Activated CD4-positive, alpha-beta memory T cell treated with anti-CD3 and anti-CD28 coated beads, Interleukin-2, amount 10 ng/mL, durations not matched to agents 7 days and 5 days (primary cell): ENCODE measurements at regions not wholly inside any gene's neighbourhood (a gene's known extent, or its start where the extent isn't known, plus 50 kb on each side); places are given as distances from the start of the nearest gene placed in this dataset.

Experiments used
- CTCF ChIA-PET: fragments of 350-600 bp; sonication (Branson Sonifier 250); formaldehyde crosslinking; loops from one replicate; lab custom pipeline; 2021; ENCODE audit warnings: antibody characterized with exemption, inconsistent platforms; lab: Charles Lee
- POLR2A ChIA-PET: fragments of 350-600 bp; sonication (Branson Sonifier 250); formaldehyde crosslinking; loops from one replicate; lab custom pipeline; 2021; ENCODE audit warnings: antibody characterized with exemption; lab: Charles Lee
- DNase-seq: peaks from one replicate; pipeline ENCODE4 v3.0.0-alpha.2; 2020
- H3K27ac Mint-ChIP-seq: one replicate; pipeline ENCODE4 v1.8.0; 2021; ENCODE audit warnings: mild to moderate bottlenecking, mixed read lengths
- H3K27me3 Mint-ChIP-seq: one replicate; pipeline ENCODE4 v1.8.0; 2021; ENCODE audit warnings: mixed read lengths
- H3K36me3 Mint-ChIP-seq: one replicate; pipeline ENCODE4 v1.8.0; 2021; ENCODE audit warnings: low read depth, mixed read lengths
- H3K4me1 Mint-ChIP-seq: one replicate; pipeline ENCODE4 v1.8.0; 2021; ENCODE audit warnings: mixed read lengths
- H3K4me3 Mint-ChIP-seq: one replicate; pipeline ENCODE4 v1.8.0; 2021; ENCODE audit warnings: mild to moderate bottlenecking, mixed read lengths
- H3K9me3 Mint-ChIP-seq: one replicate; pipeline ENCODE4 v1.8.0; 2021; ENCODE audit warnings: mixed read lengths

DNA sequence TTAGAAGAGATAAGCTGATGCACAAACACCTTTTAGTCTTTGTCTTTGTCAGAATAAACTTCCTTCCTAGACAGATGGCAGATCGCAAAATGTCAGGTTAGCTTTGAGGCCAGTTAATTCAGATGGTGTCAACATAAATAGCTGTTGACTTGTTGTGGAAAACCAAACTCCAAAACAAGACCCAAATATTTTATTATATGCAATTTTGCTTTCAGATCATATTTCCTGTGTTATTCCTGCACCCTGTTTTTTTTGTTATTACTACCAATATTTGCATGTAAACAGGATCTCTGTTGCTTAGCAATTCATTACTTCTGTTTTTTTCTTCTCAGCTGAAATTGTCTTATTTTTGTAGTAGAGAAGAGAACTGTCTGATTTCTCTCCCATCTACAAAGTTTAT lies 316.0 kb downstream of the ETS1 start:
- DNase-seq = no peak
- ChIA-PET CTCF (no interaction called here), POLR2A (no interaction called here)
- Mint-ChIP-seq H3K27ac (no peak overlapping the region), H3K36me3 (peaks cover 4% of the 10 kb centered on the region), H3K4me3 (no peak overlapping the region), H3K4me1 (peaks cover 4% of the 10 kb centered on the region), H3K27me3 (peaks cover 2% of the 10 kb centered on the region), H3K9me3 (no peaks in the 10 kb centered on the region)

DNA sequence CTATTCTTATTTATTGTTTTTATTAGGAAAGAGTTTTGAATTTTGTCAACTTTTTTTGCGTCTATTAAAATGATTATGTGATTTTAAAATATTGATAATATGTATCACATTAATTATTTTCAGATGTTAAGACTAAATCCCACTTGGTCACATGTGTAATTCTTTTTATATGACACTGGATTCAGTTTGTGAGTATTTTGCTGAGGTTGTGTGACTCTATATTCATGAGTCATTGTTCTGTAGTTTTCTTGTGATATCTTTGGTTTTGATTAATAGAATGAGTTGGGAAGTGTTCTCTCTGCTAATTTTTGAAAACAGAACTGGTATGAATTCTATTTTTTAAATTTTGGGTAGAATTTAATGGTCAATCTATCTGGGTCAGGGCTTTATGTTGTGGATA lies 317.9 kb downstream of the ETS1 start:
- Mint-ChIP-seq H3K4me1 (peaks cover 4% of the 10 kb centered on the region), H3K27me3 (peaks cover 2% of the 10 kb centered on the region), H3K9me3 (no peaks in the 10 kb centered on the region), H3K27ac (no peak overlapping the region), H3K4me3 (no peak overlapping the region), H3K36me3 (no peaks in the 10 kb centered on the region)
- CTCF ChIA-PET = no interaction called here
- POLR2A ChIA-PET = no interaction called here
- DNase-seq = no peak

DNA sequence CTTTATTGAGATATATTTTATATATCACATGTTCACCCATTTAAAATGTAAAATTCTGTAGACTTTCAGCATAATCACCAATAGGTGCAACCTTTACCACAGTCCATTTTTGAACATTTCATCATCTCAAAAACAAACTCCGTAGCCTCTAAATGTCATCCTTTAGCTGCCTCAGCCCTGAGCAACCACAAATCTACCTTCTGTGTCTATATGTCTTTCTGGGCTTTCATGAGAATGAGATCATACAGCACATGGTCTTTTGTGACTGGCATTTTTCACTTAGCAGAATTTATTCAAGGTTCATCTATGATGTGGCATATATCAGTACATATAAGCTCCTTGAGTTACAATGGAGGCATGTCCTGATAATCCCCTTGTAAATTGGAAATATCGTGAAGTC lies 320.5 kb downstream of the ETS1 start:
- Mint-ChIP-seq H3K9me3 (no peaks in the 10 kb centered on the region), H3K4me1 (peaks cover 4% of the 10 kb centered on the region), H3K36me3 (no peaks in the 10 kb centered on the region), H3K27ac (no peak overlapping the region), H3K27me3 (peaks cover 11% of the 10 kb centered on the region), H3K4me3 (no peak overlapping the region)
- CTCF ChIA-PET = interaction anchor here (1.1 to 1.2 kb wide), 2 partner anchors 95 to 510 kb away, joined by 3 read pairs; no protein-coding TSS in a partner anchor
- POLR2A ChIA-PET = interaction anchor here (1.0 kb wide), 1 partner anchor 358 kb away, joined by 3 read pairs; no protein-coding TSS in a partner anchor
- no peak for DNase-seq

DNA sequence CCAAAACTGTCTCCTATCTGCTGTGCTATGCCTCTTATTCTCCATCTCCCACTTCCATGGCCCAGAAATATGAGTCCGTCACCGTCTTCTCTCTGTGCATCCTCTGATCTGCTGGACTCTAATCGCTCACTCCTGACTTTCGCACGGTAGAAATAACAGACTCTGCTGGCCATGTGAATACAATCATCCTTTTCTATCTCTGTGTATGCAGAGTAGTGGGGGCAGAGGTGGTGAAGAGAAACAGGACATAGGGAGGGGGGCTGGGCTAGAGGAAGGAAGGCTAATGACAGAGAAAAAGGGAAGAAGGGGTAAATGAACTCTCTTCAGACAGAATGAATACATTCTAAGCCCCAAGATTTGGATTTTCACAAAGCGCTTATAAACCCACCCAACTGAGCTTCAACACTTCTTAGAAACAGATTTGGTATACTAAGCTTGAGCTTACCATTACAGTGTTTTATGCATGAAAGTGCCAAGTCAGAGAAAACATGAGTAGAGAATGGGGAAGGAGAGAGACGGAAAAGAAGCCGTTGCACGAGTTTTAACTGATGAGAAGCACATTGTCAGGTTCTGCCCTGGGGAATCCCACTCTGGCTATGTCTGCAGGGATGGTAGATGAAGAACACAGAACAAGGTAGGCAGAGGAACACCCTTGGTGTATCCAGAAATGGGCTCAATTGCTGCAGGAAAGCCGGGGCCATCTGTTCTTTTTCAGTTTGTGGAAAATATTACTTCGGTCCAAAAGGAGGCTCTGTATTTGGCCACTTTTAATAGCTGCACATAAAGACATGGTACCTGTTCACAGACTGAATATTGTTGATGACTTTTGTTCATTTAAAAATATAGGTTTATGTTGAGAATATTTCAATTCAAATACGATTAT lies 324.7 kb downstream of the ETS1 start:
- Mint-ChIP-seq H3K27ac (no peak overlapping the region), H3K36me3 (no peaks in the 10 kb centered on the region), H3K27me3 (peaks cover 9% of the 10 kb centered on the region), H3K4me3 (no peak overlapping the region), H3K4me1 (no peaks in the 10 kb centered on the region), H3K9me3 (no peaks in the 10 kb centered on the region)
- DNase-seq = no peak
- POLR2A ChIA-PET = no interaction called here
- CTCF ChIA-PET = interaction anchor here (0.5 kb wide), 1 partner anchor 21 kb away, joined by 5 read pairs; no protein-coding TSS in a partner anchor

DNA sequence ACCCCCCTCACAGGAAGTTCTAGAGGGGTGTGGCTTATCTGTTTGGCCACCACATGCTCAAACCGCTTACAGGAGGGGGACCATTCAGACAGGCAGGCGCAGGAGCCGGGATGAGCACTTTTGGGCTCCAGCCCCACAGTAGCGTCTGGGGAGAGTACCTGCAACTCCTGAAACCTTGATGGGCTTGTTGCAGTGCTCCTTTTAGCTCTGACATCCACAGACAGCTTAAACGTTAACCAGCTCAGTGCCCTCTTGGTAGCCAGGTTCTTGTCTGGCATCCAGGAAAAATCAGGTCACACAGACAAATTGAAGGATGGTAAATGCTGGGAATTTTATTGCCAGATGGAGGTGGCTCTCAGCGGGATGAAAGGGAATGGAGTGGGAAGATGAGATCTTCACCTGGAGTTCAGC lies 326.3 kb downstream of the ETS1 start:
- ChIA-PET POLR2A (no interaction called here), CTCF (no interaction called here)
- H3K27ac Mint-ChIP-seq = no peak overlapping the region

DNA sequence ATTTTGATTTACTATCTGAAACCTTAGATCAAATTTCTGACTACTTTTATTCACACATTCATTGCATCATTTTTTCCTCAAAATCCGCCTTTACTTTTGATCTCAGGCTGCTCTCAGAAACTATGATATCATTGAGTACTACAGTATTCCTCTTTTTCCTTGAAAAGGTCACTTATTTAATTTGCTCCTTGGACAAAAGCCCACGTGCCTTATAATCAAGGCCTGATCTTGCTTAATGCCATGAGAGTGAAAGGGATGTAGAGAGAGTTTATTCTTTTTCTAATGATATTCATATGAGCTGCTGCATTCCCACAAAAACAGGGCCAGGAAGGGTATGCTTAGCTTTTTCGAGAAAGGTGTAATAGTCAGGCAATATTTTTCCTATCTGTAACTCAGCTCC lies 327.0 kb downstream of the ETS1 start:
- Mint-ChIP-seq H3K36me3 (no peaks in the 10 kb centered on the region), H3K4me3 (no peak overlapping the region), H3K9me3 (peaks cover 6% of the 10 kb centered on the region), H3K27ac (no peak overlapping the region), H3K4me1 (no peaks in the 10 kb centered on the region), H3K27me3 (peaks cover 9% of the 10 kb centered on the region)
- no peak for DNase-seq
- CTCF ChIA-PET = interaction anchor here (1.0 kb wide), 1 partner anchor 103 kb away, joined by 3 read pairs; no protein-coding TSS in a partner anchor
- POLR2A ChIA-PET = no interaction called here

More for the DNA sequence above, 326.3 kb downstream of the ETS1 start:
- Mint-ChIP-seq H3K4me3 (no peak overlapping the region), H3K4me1 (no peaks in the 10 kb centered on the region), H3K36me3 (no peaks in the 10 kb centered on the region), H3K9me3 (peaks cover 4% of the 10 kb centered on the region), H3K27me3 (peaks cover 9% of the 10 kb centered on the region)
- DNase-seq = no peak

DNA sequence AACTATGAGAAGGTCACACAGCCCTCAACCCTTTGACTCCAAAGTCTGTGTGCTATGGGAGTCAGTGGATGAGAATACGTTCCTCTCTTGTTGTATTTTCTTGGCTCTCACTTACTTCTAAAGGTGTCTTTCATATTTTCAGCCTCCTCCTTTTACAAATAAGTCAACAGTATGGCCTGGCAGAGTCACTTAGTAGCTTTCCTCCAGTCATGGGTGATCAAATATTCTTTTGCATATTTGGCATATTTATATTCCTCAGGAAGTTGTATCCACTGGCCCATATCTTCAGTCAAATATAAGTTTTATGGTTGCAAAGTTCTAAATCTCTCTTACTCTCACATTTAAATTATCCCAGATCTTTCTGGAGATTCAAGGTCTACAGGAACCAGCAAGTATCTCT lies 327.5 kb downstream of the ETS1 start:
- Mint-ChIP-seq H3K4me3 (no peak overlapping the region), H3K36me3 (no peaks in the 10 kb centered on the region), H3K9me3 (peaks cover 6% of the 10 kb centered on the region), H3K4me1 (no peaks in the 10 kb centered on the region), H3K27ac (no peak overlapping the region), H3K27me3 (peaks cover 9% of the 10 kb centered on the region)
- DNase-seq = no peak
- CTCF ChIA-PET = interaction anchor here (1.0 kb wide), 1 partner anchor 102 kb away, joined by 3 read pairs; no protein-coding TSS in a partner anchor
- POLR2A ChIA-PET = no interaction called here

DNA sequence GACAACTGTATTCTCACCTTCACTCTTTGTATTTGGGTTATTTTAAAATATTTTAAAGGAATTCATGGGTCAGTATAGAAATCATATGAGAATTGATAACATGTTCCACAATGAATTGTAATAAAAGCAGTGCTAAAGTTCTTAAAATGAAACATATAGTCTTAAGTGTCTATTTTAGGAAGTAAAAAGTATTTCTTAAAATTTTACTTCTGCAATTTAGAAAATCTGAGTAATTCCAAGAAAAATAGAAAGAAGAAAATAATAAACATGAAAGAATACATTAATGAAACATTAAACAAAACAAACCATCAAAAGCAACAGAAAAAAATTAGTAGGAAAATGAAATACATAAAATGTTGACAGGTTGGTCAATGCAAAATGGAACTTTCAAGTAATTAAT lies 332.4 kb downstream of the ETS1 start:
- Mint-ChIP-seq H3K4me1 (no peaks in the 10 kb centered on the region), H3K27me3 (no peaks in the 10 kb centered on the region), H3K36me3 (no peaks in the 10 kb centered on the region), H3K27ac (no peak overlapping the region), H3K9me3 (peaks cover 6% of the 10 kb centered on the region), H3K4me3 (no peak overlapping the region)
- no peak for DNase-seq
- CTCF ChIA-PET = no interaction called here
- POLR2A ChIA-PET = no interaction called here

DNA sequence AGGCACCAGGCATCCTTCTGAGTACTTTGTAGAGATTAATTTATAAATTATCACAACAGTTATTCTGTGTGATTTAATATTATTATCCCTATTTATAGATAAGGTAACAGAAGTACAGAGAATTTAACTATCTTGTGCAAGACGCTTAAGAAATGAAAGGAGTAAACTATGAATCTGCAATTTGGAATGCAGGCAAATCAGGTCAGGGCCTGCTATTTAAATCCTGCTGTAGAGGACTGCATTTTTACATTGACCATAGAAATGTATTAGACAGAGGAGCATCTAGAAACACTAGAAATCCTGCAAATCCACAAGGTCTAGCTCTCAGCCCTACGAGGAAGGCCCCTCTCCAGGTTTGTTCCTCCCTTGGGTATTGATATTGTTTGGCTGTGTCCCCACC lies 336.2 kb downstream of the ETS1 start:
- no peaks in the 10 kb centered on the region for H3K4me1 Mint-ChIP-seq
- POLR2A ChIA-PET = no interaction called here
- no peak for DNase-seq
- no peaks in the 10 kb centered on the region for H3K36me3 Mint-ChIP-seq
- H3K9me3 Mint-ChIP-seq = peaks cover 4% of the 10 kb centered on the region
- H3K27me3 Mint-ChIP-seq = peaks cover 2% of the 10 kb centered on the region
- no peak overlapping the region for H3K27ac Mint-ChIP-seq
- CTCF ChIA-PET = no interaction called here
- no peak overlapping the region for H3K4me3 Mint-ChIP-seq

DNA sequence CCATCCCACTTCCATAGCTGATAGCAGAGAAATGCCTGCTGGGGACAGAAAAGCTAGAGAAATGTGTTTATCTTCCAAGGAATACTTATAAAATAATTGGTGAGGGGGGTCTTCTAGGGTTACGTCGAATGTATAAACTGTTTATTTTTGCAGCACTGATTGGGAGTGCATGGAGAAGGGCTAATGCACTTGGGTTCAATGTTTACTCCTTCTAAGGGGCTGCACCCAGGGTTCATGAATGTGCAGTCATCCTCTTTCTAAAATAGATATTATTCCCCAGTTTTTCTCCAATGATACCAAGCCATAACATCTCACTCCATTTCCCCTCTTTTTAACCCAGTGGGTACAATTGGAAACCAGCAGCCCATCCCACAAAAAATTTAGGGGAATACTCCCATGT lies 336.9 kb downstream of the ETS1 start:
- Mint-ChIP-seq H3K9me3 (no peaks in the 10 kb centered on the region), H3K4me1 (no peaks in the 10 kb centered on the region), H3K27me3 (peaks cover 2% of the 10 kb centered on the region), H3K4me3 (no peak overlapping the region), H3K27ac (no peak overlapping the region), H3K36me3 (no peaks in the 10 kb centered on the region)
- DNase-seq = no peak
- CTCF ChIA-PET = no interaction called here
- POLR2A ChIA-PET = no interaction called here

DNA sequence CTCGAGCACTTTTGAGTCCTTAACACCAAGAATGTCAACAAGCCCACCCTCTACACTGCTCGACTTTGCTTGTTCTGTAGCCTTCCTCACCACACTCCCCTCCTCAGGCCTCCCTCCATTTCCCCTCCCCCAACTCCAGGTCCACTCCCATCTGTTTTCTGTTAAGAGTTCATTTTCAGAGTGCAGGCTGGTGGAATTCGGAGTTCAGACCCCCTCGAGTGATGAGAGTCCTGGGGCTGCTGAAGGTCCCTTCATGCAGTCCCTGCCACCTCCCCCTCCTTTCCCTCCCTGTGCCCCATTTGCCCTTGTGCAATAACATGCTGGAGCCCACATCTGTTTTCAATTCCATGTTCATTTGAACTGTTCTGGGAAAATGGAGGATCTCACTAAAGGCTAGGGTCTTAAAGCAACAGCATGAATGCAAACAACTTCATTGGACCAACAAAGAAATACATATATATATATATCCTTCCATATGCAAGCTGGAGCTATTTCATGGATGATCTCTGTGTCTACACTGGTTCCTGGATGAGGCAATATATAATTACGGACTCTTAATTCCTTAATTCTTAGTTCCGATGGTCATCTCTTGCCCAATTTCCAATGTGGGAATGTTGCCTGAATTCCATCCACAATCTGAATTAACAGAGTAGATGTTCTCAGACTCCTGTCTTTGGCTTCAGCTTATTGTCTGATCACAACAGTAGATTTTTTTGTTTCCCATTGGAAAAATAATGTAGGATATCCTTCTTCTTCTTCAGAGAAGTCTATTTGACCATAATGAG lies 340.4 kb downstream of the ETS1 start:
- no peak for DNase-seq
- no peaks in the 10 kb centered on the region for H3K4me1 Mint-ChIP-seq
- H3K27ac Mint-ChIP-seq = no peak overlapping the region
- no peaks in the 10 kb centered on the region for H3K36me3 Mint-ChIP-seq
- H3K27me3 Mint-ChIP-seq = peaks cover 6% of the 10 kb centered on the region
- H3K9me3 Mint-ChIP-seq = no peaks in the 10 kb centered on the region
- H3K4me3 Mint-ChIP-seq = no peak overlapping the region
- POLR2A ChIA-PET = no interaction called here
- CTCF ChIA-PET = interaction anchor here (1.6 to 2.0 kb wide), 2 partner anchors 89 to 424 kb away, joined by 3 to 5 read pairs; no protein-coding TSS in a partner anchor

DNA sequence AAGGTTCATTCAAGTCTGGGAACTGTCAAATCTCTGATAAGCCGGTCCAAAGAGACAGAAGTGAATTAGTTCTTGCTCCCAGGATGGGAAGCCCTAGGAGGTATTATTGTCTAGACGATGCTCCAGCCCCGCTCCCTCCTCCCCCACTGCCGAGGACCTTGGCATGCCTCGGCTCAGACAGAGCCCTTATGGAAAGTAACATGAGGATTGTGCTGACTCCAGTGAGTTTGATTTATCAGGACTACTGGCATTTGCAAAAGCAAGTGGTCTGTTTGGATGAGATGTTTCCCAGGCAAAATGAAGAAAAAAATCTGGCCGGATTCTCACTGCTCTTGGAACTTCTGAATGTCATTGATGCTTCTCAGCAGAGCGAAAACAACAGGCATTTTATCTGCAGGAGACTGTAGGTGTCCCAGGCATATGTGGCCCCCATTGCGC lies 341.0 kb downstream of the ETS1 start:
- no peaks in the 10 kb centered on the region for H3K9me3 Mint-ChIP-seq
- peaks cover 6% of the 10 kb centered on the region for H3K27me3 Mint-ChIP-seq
- DNase-seq = no peak
- no peak overlapping the region for H3K27ac Mint-ChIP-seq
- H3K36me3 Mint-ChIP-seq = no peaks in the 10 kb centered on the region
- H3K4me1 Mint-ChIP-seq = no peaks in the 10 kb centered on the region
- POLR2A ChIA-PET = no interaction called here
- CTCF ChIA-PET = no interaction called here
- H3K4me3 Mint-ChIP-seq = no peak overlapping the region

DNA sequence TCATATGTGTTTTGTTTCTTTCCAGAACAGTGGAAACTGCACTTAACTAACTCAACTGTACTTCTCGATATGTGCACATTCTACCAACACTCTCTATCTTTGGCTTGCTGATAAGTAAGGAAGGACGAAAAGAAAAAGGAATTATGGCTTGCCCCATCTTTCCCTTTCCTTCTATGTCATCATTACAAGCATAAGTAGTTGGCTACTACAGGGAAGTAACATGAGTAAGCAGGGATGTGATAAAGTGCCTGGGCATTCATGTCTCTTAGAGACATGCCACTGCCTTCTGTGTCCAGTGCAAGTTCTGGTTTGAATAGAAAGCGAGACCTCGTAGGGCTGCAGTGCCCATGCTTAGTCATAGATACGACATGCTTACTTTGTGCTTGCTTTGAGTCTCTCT lies 342.5 kb downstream of the ETS1 start:
- Mint-ChIP-seq H3K4me1 (no peaks in the 10 kb centered on the region), H3K9me3 (no peaks in the 10 kb centered on the region), H3K36me3 (no peaks in the 10 kb centered on the region), H3K27me3 (peaks cover 6% of the 10 kb centered on the region), H3K4me3 (no peak overlapping the region), H3K27ac (no peak overlapping the region)
- ChIA-PET CTCF (no interaction called here), POLR2A (no interaction called here)
- no peak for DNase-seq
